HG02943 (cell line): ENCODE measurements at regions not wholly inside any gene's neighbourhood (a gene's known extent, or its start where the extent isn't known, plus 50 kb on each side); places are given as distances from the start of the nearest gene placed in this dataset.

Experiments used
- ATAC-seq: cut with Tn5 transposase; IDR thresholded peaks from one replicate; pipeline ENCODE4 v1.9.1; 2021; ENCODE audit warnings: mild to moderate bottlenecking, low read depth, moderate library complexity; ENCODE audit not compliant: unreplicated experiment

- ATAC-seq, result no peak
Measured at GRCh38 chr9:20065046-20065445, 276.2 kb upstream of the SLC24A2 start.

GRCh38 chr9:20054734-20055133, 265.9 kb upstream of the SLC24A2 start:
- no peak for ATAC-seq

- ATAC-seq, result no peak
Measured at GRCh38 chr9:20048985-20049384, 260.1 kb upstream of the SLC24A2 start.

- ATAC-seq, result no peak
Measured at GRCh38 chr9:20048437-20048836, 259.6 kb upstream of the SLC24A2 start.

GRCh38 chr9:20044686-20045085, 255.8 kb upstream of the SLC24A2 start:
- no peak for ATAC-seq

- ATAC-seq, result no peak
Measured at GRCh38 chr9:20043461-20043860, 254.6 kb upstream of the SLC24A2 start.

- no peak for ATAC-seq
Measured at GRCh38 chr9:20043035-20043434, 254.2 kb upstream of the SLC24A2 start.

GRCh38 chr9:20042128-20042711, 253.4 kb upstream of the SLC24A2 start:
- ATAC-seq, result no peak

- no peak for ATAC-seq
Measured at GRCh38 chr9:20041697-20042081, 252.9 kb upstream of the SLC24A2 start.

- no peak for ATAC-seq
Measured at GRCh38 chr9:20040991-20041696, 252.3 kb upstream of the SLC24A2 start.

- ATAC-seq, result no peak
Measured at GRCh38 chr9:20037699-20038098, 248.9 kb upstream of the SLC24A2 start.

- no peak for ATAC-seq
Measured at GRCh38 chr9:20033511-20033910, 244.7 kb upstream of the SLC24A2 start.

GRCh38 chr9:20032413-20033006, 243.7 kb upstream of the SLC24A2 start:
- ATAC-seq, result no peak

GRCh38 chr9:20031836-20032235, 243.0 kb upstream of the SLC24A2 start:
- ATAC-seq, result no peak

GRCh38 chr9:20030671-20031070, 241.8 kb upstream of the SLC24A2 start:
- no peak for ATAC-seq

- ATAC-seq, result no peak
Measured at GRCh38 chr9:20030221-20030620, 241.4 kb upstream of the SLC24A2 start.

- no peak for ATAC-seq
Measured at GRCh38 chr9:20028849-20029231, 240.0 kb upstream of the SLC24A2 start.

- no peak for ATAC-seq
Measured at GRCh38 chr9:20028192-20028848, 239.5 kb upstream of the SLC24A2 start.

GRCh38 chr9:20023961-20024571, 235.2 kb upstream of the SLC24A2 start:
- no peak for ATAC-seq

- no peak for ATAC-seq
Measured at GRCh38 chr9:20023210-20023905, 234.5 kb upstream of the SLC24A2 start.

GRCh38 chr9:20022410-20022809, 233.6 kb upstream of the SLC24A2 start:
- ATAC-seq, result no peak
